ENCODE measurements at regions not wholly inside any gene's neighbourhood (a gene's known extent, or its start where the extent isn't known, plus 50 kb on each side); places are given as distances from the start of the nearest gene placed in this dataset.

GRCh38 chr7:14962778-14963177, 60.2 kb upstream of the DGKB start:
- DNase-seq = no peak

- no peak for DNase-seq
Measured at GRCh38 chr7:14960721-14961120, 58.2 kb upstream of the DGKB start.

GRCh38 chr7:14959339-14959738, 56.8 kb upstream of the DGKB start:
- no peak for DNase-seq

- DNase-seq = no peak
Measured at GRCh38 chr7:14954035-14954434, 51.5 kb upstream of the DGKB start.

All from NCI-H446 treated with DMSO at 0.1 percent for 48 hours (cell line).